ENCODE measurements at regions not wholly inside any gene's neighbourhood (a gene's known extent, or its start where the extent isn't known, plus 50 kb on each side); places are given as distances from the start of the nearest gene placed in this dataset.

DNA sequence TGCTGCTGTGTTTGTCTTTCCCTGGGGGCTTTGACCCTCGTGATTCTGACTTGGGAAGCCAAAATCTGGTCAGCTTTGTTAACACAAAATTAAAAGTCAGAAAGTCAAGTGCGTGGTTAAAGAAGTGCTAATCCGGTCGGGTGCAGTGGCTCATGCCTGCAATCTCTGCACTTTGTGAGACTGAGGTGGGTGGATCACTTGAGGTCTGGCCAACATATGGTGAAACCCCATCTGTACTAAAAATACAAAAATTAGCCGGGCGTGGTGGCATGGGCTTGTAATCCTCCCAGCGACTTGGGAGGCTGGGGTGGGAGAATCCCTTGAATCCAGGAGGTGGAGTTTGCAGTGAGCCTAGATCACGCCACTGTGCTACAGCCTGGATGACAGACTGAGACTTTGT, 844.6 kb downstream of the VRK1 start:
- Histone ChIP-seq H3K4me3 (no peak overlapping the region), H3K4me1 (no peaks in the 10 kb centered on the region), H3K27ac (replicated peaks in 1 of 4) (no peak overlapping the region), H3K36me3 (no peaks in the 10 kb centered on the region), H3K9me3 (no peaks in the 10 kb centered on the region), H3K27me3 (no peaks in the 10 kb centered on the region)
- TF ChIP-seq CTCF (IDR thresholded peaks at IDR 0.05) (no peak), EP300 (IDR thresholded peaks at IDR 0.05) (no peak), POLR2AphosphoS5 (IDR thresholded peaks at IDR 0.05) (no peak), POLR2A (IDR thresholded peaks at IDR 0.05; ENCODE audit: low read depth) (no peak)
- intact Hi-C loops (cut with DNase I): no loop called here
- WGBS: 63% methylated on average over 8 of the region's 8 CpGs
- DNase-seq (ENCODE audit: extremely low spot score): no peak

GRCh38 chr14:97642631-97643030, 845.4 kb downstream of the VRK1 start:
- whole genome bisulfite sequencing: 61% methylated on average over 3 of the region's 3 CpGs
- no peak for TF ChIP-seq CTCF (IDR thresholded peaks at IDR 0.05)
- no peaks in the 10 kb centered on the region for H3K36me3 ChIP-seq
- no peaks in the 10 kb centered on the region for H3K27me3 ChIP-seq
- DNase-seq (ENCODE audit: extremely low spot score): no peak
- H3K9me3 ChIP-seq: no peaks in the 10 kb centered on the region
- no peaks in the 10 kb centered on the region for H3K4me1 ChIP-seq
- no peak overlapping the region for H3K27ac ChIP-seq (replicated peaks in 1 of 4)
- intact Hi-C loops (cut with DNase I): no loop called here
- no peak overlapping the region for H3K4me3 ChIP-seq

DNA sequence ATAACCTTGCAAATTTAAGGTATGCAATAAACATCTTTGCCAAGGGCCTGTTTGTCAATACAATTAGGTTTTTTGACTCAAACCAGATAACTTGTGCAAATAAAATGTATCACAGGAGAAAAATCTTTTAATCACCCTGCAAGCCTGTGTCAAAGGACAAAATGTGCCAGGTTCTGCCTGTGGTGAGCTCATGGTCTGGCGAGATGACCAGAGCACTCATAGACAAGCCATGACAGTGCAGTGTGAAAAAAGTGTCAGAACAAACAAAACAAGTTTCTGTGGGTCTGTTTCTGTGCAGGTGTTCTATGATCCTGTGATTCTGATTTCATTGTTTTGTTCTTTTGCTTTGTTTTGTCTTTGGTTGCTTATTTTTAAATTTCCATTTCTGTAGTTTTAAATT, 847.2 kb downstream of the VRK1 start:
- intact Hi-C loops (cut with DNase I): no loop called here
- no peaks in the 10 kb centered on the region for H3K4me1 ChIP-seq
- no peak for DNase-seq (ENCODE audit: extremely low spot score)
- TF ChIP-seq POLR2AphosphoS5 (IDR thresholded peaks at IDR 0.05) (no peak), CTCF (IDR thresholded peaks at IDR 0.05) (no peak), POLR2A (IDR thresholded peaks at IDR 0.05; ENCODE audit: low read depth) (no peak), EP300 (IDR thresholded peaks at IDR 0.05) (no peak)
- 67% methylated on average over 1 of the region's 1 CpG for WGBS
- no peaks in the 10 kb centered on the region for H3K27me3 ChIP-seq
- H3K4me3 ChIP-seq: no peak overlapping the region
- H3K27ac ChIP-seq (replicated peaks in 1 of 4): no peak overlapping the region
- H3K36me3 ChIP-seq: no peaks in the 10 kb centered on the region
- H3K9me3 ChIP-seq: no peaks in the 10 kb centered on the region

- H3K36me3 ChIP-seq: no peaks in the 10 kb centered on the region
- WGBS: 80% methylated on average over 5 of the region's 5 CpGs
- intact Hi-C loops (cut with DNase I): no loop called here
- no peaks in the 10 kb centered on the region for H3K9me3 ChIP-seq
- no peaks in the 10 kb centered on the region for H3K4me1 ChIP-seq
- no peak overlapping the region for H3K27ac ChIP-seq (replicated peaks in 1 of 4)
- no peak overlapping the region for H3K4me3 ChIP-seq
- TF ChIP-seq CTCF (IDR thresholded peaks at IDR 0.05) (no peak), EP300 (IDR thresholded peaks at IDR 0.05) (no peak), POLR2A (IDR thresholded peaks at IDR 0.05; ENCODE audit: low read depth) (no peak), POLR2AphosphoS5 (IDR thresholded peaks at IDR 0.05) (no peak)
- no peak for DNase-seq (ENCODE audit: extremely low spot score)
- no peaks in the 10 kb centered on the region for H3K27me3 ChIP-seq
Observed at GRCh38 chr14:97649752-97650151, 852.6 kb downstream of the VRK1 start.

DNA sequence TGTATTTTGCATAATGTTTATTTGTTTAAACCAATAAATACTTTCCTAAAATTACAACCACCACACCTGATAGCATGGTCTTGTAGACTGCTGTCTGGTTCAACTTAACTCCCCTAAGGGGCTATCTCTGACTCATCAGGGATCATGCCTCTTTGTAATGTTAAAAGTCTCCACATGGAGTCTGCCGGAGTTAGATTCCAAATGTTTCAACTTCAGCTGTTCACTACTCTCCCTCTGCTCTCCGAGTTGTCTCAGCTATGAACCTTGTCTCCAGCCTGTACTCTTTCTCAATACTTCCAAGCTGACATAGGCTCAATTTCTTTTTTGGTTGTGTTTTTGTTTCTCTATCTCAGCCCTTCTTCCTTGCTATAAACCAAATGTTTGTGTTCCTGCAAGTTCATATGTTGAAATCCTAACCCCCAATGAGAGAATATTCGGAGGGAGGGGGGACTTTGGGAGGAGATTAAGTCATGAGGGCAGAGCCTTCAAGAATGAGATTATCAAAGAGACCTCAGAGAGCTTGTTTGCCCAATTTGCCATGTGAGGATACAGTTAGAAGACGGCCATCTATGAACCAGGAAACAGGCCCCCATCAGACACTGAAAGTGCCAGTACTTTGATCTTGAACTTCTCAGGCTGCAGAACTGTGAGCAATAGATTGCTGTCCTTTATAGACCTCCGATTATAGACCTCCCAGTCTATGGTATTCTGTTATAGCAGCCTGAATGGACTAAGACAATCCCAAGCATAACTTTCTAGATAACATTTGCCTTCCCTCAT, 858.2 kb downstream of the VRK1 start:
- Histone ChIP-seq H3K4me3 (no peak overlapping the region), H3K9me3 (no peaks in the 10 kb centered on the region), H3K36me3 (no peaks in the 10 kb centered on the region), H3K27ac (replicated peaks in 1 of 4) (no peak overlapping the region), H3K27me3 (no peaks in the 10 kb centered on the region), H3K4me1 (no peaks in the 10 kb centered on the region)
- TF ChIP-seq POLR2A (IDR thresholded peaks at IDR 0.05; ENCODE audit: low read depth): no peak
- TF ChIP-seq POLR2AphosphoS5 (IDR thresholded peaks at IDR 0.05): no peak
- TF ChIP-seq EP300 (IDR thresholded peaks at IDR 0.05): no peak
- TF ChIP-seq CTCF (IDR thresholded peaks at IDR 0.05): no peak
- intact Hi-C loops (cut with DNase I): no loop called here
- WGBS: 50% methylated on average over 5 of the region's 5 CpGs
- DNase-seq (ENCODE audit: extremely low spot score): no peak
